Activated B cell treated with CpG ODN at 0.5 μM for 24 hours (primary cell): ENCODE measurements at regions not wholly inside any gene's neighbourhood (a gene's known extent, or its start where the extent isn't known, plus 50 kb on each side); places are given as distances from the start of the nearest gene placed in this dataset.

Experiments
- ATAC-seq: fragments of 200-7000 bp; cut with Tn5 transposase; one replicate; pipeline ENCODE4 v1.10.0; 2021; ENCODE audit warnings: low read depth, mild to moderate bottlenecking, moderate library complexity
- CTCF ChIA-PET: fragments of 350-600 bp; sonication (Branson Sonifier 250); formaldehyde crosslinking; loops from one replicate; lab custom pipeline; 2021; ENCODE audit warnings: antibody characterized with exemption; lab: Charles Lee
- POLR2A ChIA-PET: fragments of 350-600 bp; sonication (Branson Sonifier 250); formaldehyde crosslinking; loops from one replicate; lab custom pipeline; 2021; ENCODE audit warnings: antibody characterized with exemption; lab: Charles Lee
- DNase-seq: peaks from one replicate; pipeline ENCODE4 v3.0.0; 2022
- H3K27ac Mint-ChIP-seq: one replicate; pipeline ENCODE4 v1.8.0; 2020; ENCODE audit warnings: mixed read lengths
- H3K27me3 Mint-ChIP-seq: one replicate; pipeline ENCODE4 v1.8.0; 2021; ENCODE audit warnings: mixed read lengths
- H3K36me3 Mint-ChIP-seq: one replicate; pipeline ENCODE4 v1.8.0; 2021; ENCODE audit warnings: low read depth, mixed read lengths
- H3K4me1 Mint-ChIP-seq: one replicate; pipeline ENCODE4 v1.8.0; 2021; ENCODE audit warnings: mixed read lengths
- H3K4me3 Mint-ChIP-seq: one replicate; pipeline ENCODE4 v1.8.0; 2020; ENCODE audit warnings: mild to moderate bottlenecking, mixed read lengths
- H3K9me3 Mint-ChIP-seq: one replicate; pipeline ENCODE4 v1.8.0; 2020; ENCODE audit warnings: mixed read lengths
- intact Hi-C: fragments of 100-400 bp; cut with micrococcal nuclease; formaldehyde crosslinking; loops from one replicate; pipeline ENCODE4 v1.15.1; 2024
- TF ChIP-seq, protein P1 (sequence below): fragments of 200-600 bp; IDR thresholded peaks from one replicate; pipeline ENCODE4 v1.8.0; 2022; ENCODE audit warnings: antibody characterized with exemption, mild to moderate bottlenecking

DNA sequence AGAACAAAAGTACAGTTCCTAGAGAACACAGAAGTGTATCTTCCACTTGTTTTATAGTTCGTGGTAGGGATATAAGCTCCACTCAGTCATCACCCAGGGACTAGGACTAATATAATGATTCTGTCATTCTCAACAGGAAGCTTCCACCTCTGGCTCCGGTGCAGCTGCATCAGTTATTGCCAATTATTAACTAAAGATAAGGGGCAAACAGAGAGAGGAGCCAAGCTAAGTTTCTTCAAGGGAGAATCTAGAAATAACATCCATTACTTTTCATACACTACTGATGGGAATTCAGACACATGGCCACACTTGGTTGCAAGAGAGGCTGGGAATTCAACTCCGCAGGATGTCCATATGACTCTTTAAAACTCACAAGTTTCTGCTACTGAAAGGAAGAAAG, 917.9 kb downstream of the OLFM4 start:
- peaks cover 17% of the 10 kb centered on the region for H3K9me3 Mint-ChIP-seq
- ChIA-PET CTCF (no interaction called here), POLR2A (no interaction called here)
- intact Hi-C loops = no loop called here
- no peaks in the 10 kb centered on the region for H3K36me3 Mint-ChIP-seq
- no peak for DNase-seq
- no peak for ATAC-seq
- TF ChIP-seq, protein P1, sequence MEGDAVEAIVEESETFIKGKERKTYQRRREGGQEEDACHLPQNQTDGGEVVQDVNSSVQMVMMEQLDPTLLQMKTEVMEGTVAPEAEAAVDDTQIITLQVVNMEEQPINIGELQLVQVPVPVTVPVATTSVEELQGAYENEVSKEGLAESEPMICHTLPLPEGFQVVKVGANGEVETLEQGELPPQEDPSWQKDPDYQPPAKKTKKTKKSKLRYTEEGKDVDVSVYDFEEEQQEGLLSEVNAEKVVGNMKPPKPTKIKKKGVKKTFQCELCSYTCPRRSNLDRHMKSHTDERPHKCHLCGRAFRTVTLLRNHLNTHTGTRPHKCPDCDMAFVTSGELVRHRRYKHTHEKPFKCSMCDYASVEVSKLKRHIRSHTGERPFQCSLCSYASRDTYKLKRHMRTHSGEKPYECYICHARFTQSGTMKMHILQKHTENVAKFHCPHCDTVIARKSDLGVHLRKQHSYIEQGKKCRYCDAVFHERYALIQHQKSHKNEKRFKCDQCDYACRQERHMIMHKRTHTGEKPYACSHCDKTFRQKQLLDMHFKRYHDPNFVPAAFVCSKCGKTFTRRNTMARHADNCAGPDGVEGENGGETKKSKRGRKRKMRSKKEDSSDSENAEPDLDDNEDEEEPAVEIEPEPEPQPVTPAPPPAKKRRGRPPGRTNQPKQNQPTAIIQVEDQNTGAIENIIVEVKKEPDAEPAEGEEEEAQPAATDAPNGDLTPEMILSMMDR = no peak
- H3K27ac Mint-ChIP-seq = no peak overlapping the region
- H3K4me1 Mint-ChIP-seq = no peaks in the 10 kb centered on the region
- no peaks in the 10 kb centered on the region for H3K27me3 Mint-ChIP-seq
- no peak overlapping the region for H3K4me3 Mint-ChIP-seq

DNA sequence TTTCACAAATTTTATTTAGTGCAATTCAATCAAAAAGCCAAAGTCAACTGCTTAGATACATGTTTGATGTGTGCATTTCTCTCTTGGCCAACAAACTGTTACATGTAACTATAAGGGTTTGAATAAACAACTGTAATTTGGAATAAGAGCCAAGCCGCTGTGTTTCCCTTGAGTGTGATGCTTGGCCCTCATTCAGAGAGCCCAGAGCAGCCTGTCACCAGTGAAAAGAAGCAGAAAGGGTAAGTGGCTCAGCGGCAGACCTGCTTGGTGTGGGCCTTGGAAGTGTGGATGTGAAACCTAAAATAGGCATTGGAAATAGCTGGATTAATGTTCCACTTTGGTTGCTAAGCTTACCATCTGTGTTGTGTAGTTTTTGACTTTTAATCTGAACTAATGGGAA, 924.6 kb downstream of the OLFM4 start:
- Mint-ChIP-seq H3K27me3 (no peaks in the 10 kb centered on the region), H3K36me3 (no peaks in the 10 kb centered on the region), H3K27ac (no peak overlapping the region), H3K4me1 (no peaks in the 10 kb centered on the region), H3K4me3 (no peak overlapping the region), H3K9me3 (peaks cover 4% of the 10 kb centered on the region)
- TF ChIP-seq, protein P1 = no peak
- DNase-seq (no peak), ATAC-seq (no peak)
- POLR2A ChIA-PET = no interaction called here
- intact Hi-C loops = no loop called here
- CTCF ChIA-PET = no interaction called here
